Gastroesophageal sphincter (tissue), 4 donors: ENCODE measurements at regions not wholly inside any gene's neighbourhood (a gene's known extent, or its start where the extent isn't known, plus 50 kb on each side); places are given as distances from the start of the nearest gene placed in this dataset.

Source experiments
- ATAC-seq: fragments of 150-250 bp; one replicate; pipeline ENCODE4 v1.9.1; 2016; ENCODE audit warnings: mild to moderate bottlenecking, moderate library complexity
- H3K27ac ChIP-seq, 4 donors: fragments of 200-600 bp; sonication (generic) in 3 of 4; 1 replicate in 3 of 4; 2 replicates in 1 of 4; pipeline ENCODE4 v1.5.1; 2016 to 2019
- H3K27me3 ChIP-seq: fragments of 200-600 bp; sonication (generic); one replicate; pipeline ENCODE4 v1.5.1; 2019
- H3K36me3 ChIP-seq, 2 donors: fragments of 200-600 bp; sonication (generic); one replicate each; pipeline ENCODE4 v1.5.1; 2019; ENCODE audit warnings: control low read depth in 1 of 2
- H3K4me1 ChIP-seq, 3 donors: fragments of 200-600 bp; sonication (generic); 1 replicate in 2 of 3; 2 replicates in 1 of 3; pipeline ENCODE4 v1.5.1; 2016 to 2019; ENCODE audit warnings: control low read depth in 2 of 3
- H3K4me3 ChIP-seq, 2 donors: fragments of 200-600 bp; sonication (generic); one replicate each; pipeline ENCODE4 v1.5.1; 2019; ENCODE audit warnings: mild to moderate bottlenecking in 1 of 2, moderate library complexity in 1 of 2
- H3K9me3 ChIP-seq, 3 donors: fragments of 200-600 bp; sonication (generic); one replicate each; pipeline ENCODE4 v1.5.1; 2017 to 2019; ENCODE audit warnings: control low read depth in 2 of 3
- EP300 ChIP-seq: sonication (generic); formaldehyde crosslinking; IDR thresholded peaks from one replicate; pipeline ENCODE4 v1.6.1; 2017; ENCODE audit warnings: antibody characterized with exemption, mild to moderate bottlenecking
- POLR2A ChIP-seq, 2 donors: fragments of 450-650 bp; IDR thresholded peaks; one replicate each; pipeline ENCODE4 v1.6.1; 2017; ENCODE audit warnings: antibody characterized with exemption in 2 of 2, mild to moderate bottlenecking in 2 of 2, moderate library complexity in 1 of 2
- POLR2AphosphoS5 ChIP-seq: sonication (generic); formaldehyde crosslinking; IDR thresholded peaks from one replicate; pipeline ENCODE4 v1.6.1; 2017; ENCODE audit warnings: antibody characterized with exemption
- WGBS, 2 donors: methylation state at CpG; one replicate each; pipeline ENCODE4 v1.1.5; 2018; ENCODE audit warnings: low coverage in 1 of 2; 5-methylcytosine and 5-hydroxymethylcytosine counted together
- TF ChIP-seq, protein P1 (sequence below), 4 experiments: fragments of 200-600 bp in 2 of 4; fragments of 450-650 bp in 2 of 4; sonication (generic) in 1 of 4; IDR thresholded peaks; one replicate each; pipeline ENCODE4 v1.5.1; 2017 to 2019; ENCODE audit warnings: antibody characterized with exemption in 4 of 4, mild to moderate bottlenecking in 2 of 4, moderate library complexity in 2 of 4

DNA sequence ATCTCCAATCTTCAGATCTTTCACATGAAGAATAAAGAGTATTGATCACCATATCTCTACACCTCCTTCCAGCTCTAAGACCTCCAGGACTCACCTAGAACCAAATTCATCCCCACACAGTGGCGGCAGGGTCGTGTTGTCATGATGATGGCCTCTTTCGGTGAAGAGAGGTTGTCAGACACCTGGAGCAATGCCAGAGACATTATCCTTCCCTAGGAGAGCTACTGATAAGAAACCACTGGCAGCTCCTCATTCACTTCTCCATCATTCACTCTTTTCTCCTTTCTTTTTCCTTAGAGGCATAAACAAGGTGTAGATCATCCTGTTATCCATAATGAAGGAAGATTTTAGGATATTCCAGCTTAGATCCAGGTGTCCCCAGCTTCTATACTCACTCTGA is 197.9 kb upstream of the TNP1 start:
- Histone ChIP-seq H3K9me3 (no peaks in the 10 kb centered on the region), H3K27ac (no peak overlapping the region), H3K4me3 (no peak overlapping the region), H3K4me1 (peaks cover 0 to 4% (median 0%) of the 10 kb centered on the region in 3 donors), H3K27me3 (no peaks in the 10 kb centered on the region), H3K36me3 (no peaks in the 10 kb centered on the region)
- WGBS, 2 donors: 88 to 95% methylated on average over 3 of the region's 3 CpGs
- no peak for ATAC-seq
- TF ChIP-seq POLR2A (IDR thresholded peaks at IDR 0.05): no peak
- TF ChIP-seq POLR2AphosphoS5: no peak
- TF ChIP-seq, protein P1, sequence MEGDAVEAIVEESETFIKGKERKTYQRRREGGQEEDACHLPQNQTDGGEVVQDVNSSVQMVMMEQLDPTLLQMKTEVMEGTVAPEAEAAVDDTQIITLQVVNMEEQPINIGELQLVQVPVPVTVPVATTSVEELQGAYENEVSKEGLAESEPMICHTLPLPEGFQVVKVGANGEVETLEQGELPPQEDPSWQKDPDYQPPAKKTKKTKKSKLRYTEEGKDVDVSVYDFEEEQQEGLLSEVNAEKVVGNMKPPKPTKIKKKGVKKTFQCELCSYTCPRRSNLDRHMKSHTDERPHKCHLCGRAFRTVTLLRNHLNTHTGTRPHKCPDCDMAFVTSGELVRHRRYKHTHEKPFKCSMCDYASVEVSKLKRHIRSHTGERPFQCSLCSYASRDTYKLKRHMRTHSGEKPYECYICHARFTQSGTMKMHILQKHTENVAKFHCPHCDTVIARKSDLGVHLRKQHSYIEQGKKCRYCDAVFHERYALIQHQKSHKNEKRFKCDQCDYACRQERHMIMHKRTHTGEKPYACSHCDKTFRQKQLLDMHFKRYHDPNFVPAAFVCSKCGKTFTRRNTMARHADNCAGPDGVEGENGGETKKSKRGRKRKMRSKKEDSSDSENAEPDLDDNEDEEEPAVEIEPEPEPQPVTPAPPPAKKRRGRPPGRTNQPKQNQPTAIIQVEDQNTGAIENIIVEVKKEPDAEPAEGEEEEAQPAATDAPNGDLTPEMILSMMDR (IDR thresholded peaks at IDR 0.05): no peak
- no peak for TF ChIP-seq EP300

DNA sequence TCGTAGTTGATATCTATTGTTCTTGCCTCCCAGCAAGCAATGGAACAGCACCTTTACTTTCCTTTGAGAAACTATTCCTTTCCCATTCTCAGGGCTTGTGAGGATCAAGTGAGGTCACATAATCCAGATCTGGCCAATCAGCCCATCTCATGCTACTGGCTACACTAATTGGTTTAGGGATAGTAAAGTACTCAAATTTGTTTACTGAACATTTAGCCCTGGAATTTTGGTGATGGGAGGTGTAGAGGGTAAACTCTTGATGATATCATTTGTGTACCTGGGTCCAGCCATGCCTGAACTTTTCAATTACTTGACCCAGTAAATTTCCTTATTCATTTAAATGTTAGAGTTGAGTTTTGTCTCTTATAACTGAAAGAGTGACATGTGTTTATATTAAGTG is 195.8 kb upstream of the TNP1 start:
- TF ChIP-seq POLR2A (IDR thresholded peaks at IDR 0.05): no peak
- no peak for TF ChIP-seq EP300
- TF ChIP-seq, protein P1 (IDR thresholded peaks at IDR 0.05): no peak
- TF ChIP-seq POLR2AphosphoS5: no peak
- no peak overlapping the region for H3K4me3 ChIP-seq
- H3K27ac ChIP-seq: no peak overlapping the region
- 100% methylated on average over 1 of the region's 1 CpG for WGBS, 2 donors
- no peaks in the 10 kb centered on the region for H3K36me3 ChIP-seq
- no peaks in the 10 kb centered on the region for H3K27me3 ChIP-seq
- no peak for ATAC-seq
- no peaks in the 10 kb centered on the region for H3K9me3 ChIP-seq
- peaks cover 0 to 5% (median 0%) of the 10 kb centered on the region in 3 donors for H3K4me1 ChIP-seq

DNA sequence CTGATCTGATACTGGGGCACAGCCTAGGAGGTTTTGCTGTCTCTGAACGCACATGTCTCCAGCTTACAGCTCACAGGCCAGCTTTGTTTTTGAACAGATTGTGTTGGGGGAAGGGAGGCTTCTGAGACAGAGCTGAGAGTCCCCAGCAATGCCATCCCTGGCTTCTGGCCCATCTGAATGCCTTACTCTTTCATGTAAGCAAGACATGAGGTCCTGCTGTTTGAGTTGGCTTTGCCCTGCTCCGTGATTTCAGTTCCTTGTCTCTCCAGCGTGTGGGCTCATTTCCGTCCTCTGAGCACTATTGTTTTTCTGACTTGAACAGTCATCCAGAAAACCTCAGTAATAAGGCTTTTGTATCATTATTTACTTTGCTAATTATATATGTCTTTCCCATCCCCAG is 194.9 kb upstream of the TNP1 start:
- peaks cover 0 to 14% (median 7%) of the 10 kb centered on the region in 3 donors for H3K4me1 ChIP-seq
- no peaks in the 10 kb centered on the region for H3K27me3 ChIP-seq
- no peak overlapping the region for H3K27ac ChIP-seq
- TF ChIP-seq EP300 (no peak), POLR2A (IDR thresholded peaks at IDR 0.05) (no peak)
- H3K36me3 ChIP-seq: no peaks in the 10 kb centered on the region
- 39 to 55% methylated on average over 3 to 4 of the region's 4 CpGs for WGBS, 2 donors
- no peaks in the 10 kb centered on the region for H3K9me3 ChIP-seq
- no peak for ATAC-seq
- no peak overlapping the region for H3K4me3 ChIP-seq

DNA sequence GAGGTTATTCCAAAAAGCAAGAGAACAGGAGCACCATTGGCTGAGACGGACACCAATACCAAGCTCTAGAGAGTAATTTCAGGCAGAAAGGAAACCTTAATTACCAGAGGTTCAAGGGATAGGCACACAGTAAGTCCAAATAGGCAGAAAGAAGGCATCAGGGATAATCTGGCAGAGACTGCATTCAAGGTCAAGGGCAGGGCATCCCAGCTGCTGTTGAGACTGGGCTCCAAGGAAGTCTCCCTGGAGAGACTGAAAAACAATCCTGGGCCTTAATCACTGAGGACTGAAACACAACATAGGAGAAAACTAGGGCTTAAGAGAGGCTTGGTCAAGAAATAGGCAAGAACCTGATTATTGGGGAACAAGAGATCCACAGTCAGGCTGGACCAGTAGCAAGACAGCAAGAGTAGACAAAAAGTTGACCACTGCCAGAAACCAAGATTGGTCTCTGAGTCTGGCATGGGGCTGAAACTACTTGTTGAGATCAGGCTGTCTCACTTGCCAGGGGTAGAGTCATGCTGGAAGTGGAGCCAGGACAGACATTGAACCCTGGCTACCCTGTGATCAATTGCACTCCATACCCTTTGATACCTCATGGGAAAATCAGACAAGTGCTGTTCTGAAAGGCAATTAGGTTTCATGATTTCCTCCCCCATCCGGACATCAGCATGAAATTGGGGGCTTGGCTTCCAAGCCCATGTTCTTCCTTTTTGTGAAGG is 193.2 kb upstream of the TNP1 start:
- H3K27ac ChIP-seq: no peak overlapping the region
- ATAC-seq: no peak

DNA sequence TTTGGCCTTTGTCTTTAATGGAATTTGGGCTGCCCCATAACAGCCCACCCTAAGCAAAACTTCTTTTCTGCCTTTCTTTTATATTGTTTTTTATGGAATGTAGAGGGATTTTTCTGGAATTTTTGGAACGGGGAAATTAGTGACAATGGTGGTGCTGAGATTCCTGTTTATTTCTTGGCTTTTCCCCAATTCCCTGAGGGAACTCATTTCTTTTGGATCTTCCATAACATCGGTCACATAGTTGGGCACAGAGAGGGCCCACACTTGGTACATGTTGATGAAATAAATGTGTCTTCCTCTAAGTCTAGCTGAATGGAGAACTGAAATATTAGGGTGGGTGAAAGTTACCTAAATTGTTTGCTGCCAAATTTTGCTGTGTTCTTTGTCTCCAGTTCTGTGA is 191.6 kb upstream of the TNP1 start:
- Histone ChIP-seq H3K9me3 (no peaks in the 10 kb centered on the region), H3K4me1 (peaks cover 0 to 40% (median 10%) of the 10 kb centered on the region in 3 donors), H3K27ac (no peak overlapping the region), H3K36me3 (no peaks in the 10 kb centered on the region), H3K4me3 (no peak overlapping the region), H3K27me3 (no peaks in the 10 kb centered on the region)
- no peak for ATAC-seq
- WGBS, 2 donors: 70 to 100% methylated on average over 1 to 2 of the region's 2 CpGs
- TF ChIP-seq, protein P1 (IDR thresholded peaks at IDR 0.05): no peak
- TF ChIP-seq POLR2A (IDR thresholded peaks at IDR 0.05) (no peak), POLR2AphosphoS5 (no peak), EP300 (no peak)

More for the DNA sequence above, 193.2 kb upstream of the TNP1 start:
- TF ChIP-seq, protein P1 (IDR thresholded peaks at IDR 0.05): no peak
- TF ChIP-seq POLR2AphosphoS5 (no peak), POLR2A (IDR thresholded peaks at IDR 0.05) (no peak), EP300 (no peak)
- no peaks in the 10 kb centered on the region for H3K27me3 ChIP-seq
- H3K36me3 ChIP-seq: no peaks in the 10 kb centered on the region
- 95 to 100% methylated on average over 1 of the region's 2 CpGs for WGBS, 2 donors
- peaks cover 0 to 31% (median 10%) of the 10 kb centered on the region in 3 donors for H3K4me1 ChIP-seq
- H3K9me3 ChIP-seq: no peaks in the 10 kb centered on the region
- no peak overlapping the region for H3K4me3 ChIP-seq
